SJCRH30 (cell line): ENCODE measurements at regions not wholly inside any gene's neighbourhood (a gene's known extent, or its start where the extent isn't known, plus 50 kb on each side); places are given as distances from the start of the nearest gene placed in this dataset.

ENCODE experiments used
- DNase-seq, 2 experiments: peaks; one replicate each; pipeline ENCODE4 v3.0.0-alpha.2; 2015 to 2020
- H3K27ac ChIP-seq: fragments of 250-450 bp; sonication (Bioruptor Pico); 2 replicates; pipeline ENCODE4 v1.5.1; 2020; ENCODE audit warnings: mild to moderate bottlenecking, moderate library complexity
- H3K27me3 ChIP-seq: fragments of 250-450 bp; sonication (Bioruptor Pico); 2 replicates; pipeline ENCODE4 v1.5.1; 2020; ENCODE audit warnings: mild to moderate bottlenecking, moderate library complexity
- H3K36me3 ChIP-seq: fragments of 250-450 bp; sonication (Bioruptor Pico); 2 replicates; pipeline ENCODE4 v1.5.1; 2020; ENCODE audit warnings: mild to moderate bottlenecking, moderate library complexity
- H3K4me1 ChIP-seq: fragments of 250-450 bp; sonication (Bioruptor Pico); 2 replicates; pipeline ENCODE4 v1.5.1; 2020; ENCODE audit warnings: mild to moderate bottlenecking, moderate library complexity
- H3K4me3 ChIP-seq: fragments of 250-450 bp; sonication (Bioruptor Pico); 2 replicates; pipeline ENCODE4 v1.5.1; 2020; ENCODE audit warnings: mild to moderate bottlenecking, moderate library complexity
- H3K9me3 ChIP-seq: fragments of 250-450 bp; sonication (Bioruptor Pico); replicated peaks from 2 replicates; pipeline ENCODE4 v1.5.1; 2020; ENCODE audit warnings: mild to moderate bottlenecking, moderate library complexity

DNA sequence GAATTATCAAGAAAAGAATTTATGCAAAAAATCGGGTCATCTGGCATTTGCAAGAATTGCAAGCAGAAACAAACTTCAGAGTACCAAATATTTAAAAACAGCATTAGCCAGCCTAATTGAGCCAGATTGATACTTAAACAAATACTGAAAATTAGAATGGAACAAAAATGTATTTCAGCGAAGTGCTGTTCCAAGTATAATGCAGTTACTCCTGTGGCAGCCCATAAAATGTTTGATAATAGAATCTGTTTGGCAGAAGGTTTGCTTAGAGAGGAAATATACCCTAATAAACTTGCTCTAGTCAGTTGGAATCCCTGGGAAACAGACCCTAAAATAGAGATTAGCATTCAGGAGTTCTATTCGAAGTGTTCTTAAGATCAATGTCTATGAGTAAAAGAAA is 835.1 kb upstream of the MBL2 start:
- Histone ChIP-seq H3K27ac (no peak overlapping the region), H3K4me3 (no peak overlapping the region), H3K27me3 (no peaks in the 10 kb centered on the region), H3K9me3 (no peaks in the 10 kb centered on the region), H3K4me1 (no peaks in the 10 kb centered on the region), H3K36me3 (no peaks in the 10 kb centered on the region)
- DNase-seq: no peak

DNA sequence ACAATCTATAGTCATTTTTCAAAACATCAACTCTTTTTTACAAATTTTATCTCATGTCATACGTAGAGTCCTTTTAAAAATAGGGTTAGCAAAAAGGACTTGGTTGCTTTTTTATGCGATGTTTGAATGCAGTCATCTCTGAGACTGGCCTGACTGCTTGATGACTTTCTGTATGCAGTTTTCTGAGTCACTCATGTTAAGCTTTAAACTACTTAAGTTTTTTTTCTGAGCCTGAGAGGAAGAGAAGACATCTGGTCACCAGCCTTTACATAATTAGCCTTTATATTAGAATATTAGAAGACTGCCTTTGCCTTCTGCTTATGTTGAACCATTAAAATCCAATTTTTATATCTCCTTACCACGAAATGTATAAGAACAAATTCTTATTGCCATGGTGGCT is 834.4 kb upstream of the MBL2 start:
- Histone ChIP-seq H3K27me3 (no peaks in the 10 kb centered on the region), H3K27ac (no peak overlapping the region), H3K4me3 (no peak overlapping the region), H3K9me3 (no peaks in the 10 kb centered on the region), H3K4me1 (no peaks in the 10 kb centered on the region), H3K36me3 (no peaks in the 10 kb centered on the region)
- no peak for DNase-seq

DNA sequence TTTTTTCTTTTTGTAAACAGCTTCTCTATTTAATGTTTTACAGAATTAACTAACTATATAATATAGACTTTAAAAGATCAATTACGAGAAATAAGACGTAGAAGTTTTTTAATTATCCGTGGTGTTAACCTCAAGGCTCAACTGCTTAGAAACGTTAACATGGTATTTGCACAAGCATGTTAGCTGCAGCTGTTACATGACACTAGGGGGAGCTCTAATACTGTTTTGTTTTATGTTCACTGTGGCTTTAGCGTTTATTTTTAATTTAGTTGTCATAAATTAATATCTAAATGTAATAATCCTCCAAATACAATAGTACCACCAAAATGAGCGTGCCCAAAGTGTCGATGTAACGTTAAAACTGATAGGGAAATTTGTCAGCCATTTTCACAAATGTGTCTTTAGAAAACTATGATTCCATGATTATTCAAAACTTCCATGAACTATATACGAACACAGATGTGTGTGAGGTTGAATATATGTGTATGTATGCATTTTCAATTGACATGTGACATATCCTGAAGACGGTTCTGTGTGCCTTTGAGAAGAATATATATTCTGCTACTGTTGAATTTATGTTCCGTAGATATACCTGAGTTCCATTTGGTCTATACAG is 828.8 kb upstream of the MBL2 start:
- H3K27ac ChIP-seq: no peak overlapping the region
- no peaks in the 10 kb centered on the region for H3K36me3 ChIP-seq
- H3K4me3 ChIP-seq: no peak overlapping the region
- H3K9me3 ChIP-seq: no peaks in the 10 kb centered on the region
- H3K27me3 ChIP-seq: no peaks in the 10 kb centered on the region
- DNase-seq: peak in 1 of 2 experiments; percentile 48
- no peaks in the 10 kb centered on the region for H3K4me1 ChIP-seq

DNA sequence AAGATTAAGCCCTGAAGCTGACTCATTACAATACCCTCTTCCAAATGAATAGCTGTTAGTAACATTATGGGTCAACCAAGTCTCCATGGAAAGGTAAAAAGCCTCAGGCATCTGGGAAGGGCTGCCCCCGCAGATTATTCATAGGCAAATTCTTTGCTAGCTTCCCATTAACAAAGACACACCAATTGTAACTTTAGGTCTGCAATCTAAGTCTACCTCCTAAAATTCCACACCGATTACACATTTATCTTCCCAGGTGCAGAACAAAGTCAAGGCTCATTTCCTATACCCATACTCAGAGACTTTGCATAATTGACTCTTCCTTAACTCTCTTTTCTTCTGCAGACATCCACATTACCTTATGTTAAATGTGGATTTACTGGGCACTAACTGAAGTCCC is 826.3 kb upstream of the MBL2 start:
- Histone ChIP-seq H3K9me3 (no peaks in the 10 kb centered on the region), H3K27me3 (no peaks in the 10 kb centered on the region), H3K36me3 (no peaks in the 10 kb centered on the region), H3K4me1 (no peaks in the 10 kb centered on the region), H3K27ac (no peak overlapping the region), H3K4me3 (no peak overlapping the region)
- DNase-seq: no peak

DNA sequence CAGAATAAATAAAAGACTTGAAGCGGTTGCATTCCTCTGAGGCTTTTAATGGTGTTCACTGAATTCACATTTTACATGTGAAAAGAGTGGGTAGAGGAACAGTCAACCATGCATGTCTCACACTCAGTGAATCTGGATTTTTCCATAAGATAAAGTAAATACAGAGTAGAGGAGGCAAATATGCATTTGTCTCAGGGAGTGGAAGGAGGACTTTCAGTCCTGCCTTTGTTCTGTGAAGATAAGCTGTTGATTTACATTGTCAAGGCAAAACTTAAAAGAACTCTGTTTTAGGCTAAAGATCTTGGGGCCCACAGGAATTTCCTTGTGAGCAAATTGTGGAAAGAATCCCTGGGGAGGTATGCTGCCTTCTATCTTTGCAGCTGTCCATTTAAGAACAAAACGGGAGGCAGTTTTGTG is 825.3 kb upstream of the MBL2 start:
- H3K4me1 ChIP-seq: no peaks in the 10 kb centered on the region
- no peak overlapping the region for H3K4me3 ChIP-seq
- H3K27me3 ChIP-seq: no peaks in the 10 kb centered on the region
- no peak for DNase-seq
- H3K9me3 ChIP-seq: no peaks in the 10 kb centered on the region
- no peak overlapping the region for H3K27ac ChIP-seq
- H3K36me3 ChIP-seq: no peaks in the 10 kb centered on the region

DNA sequence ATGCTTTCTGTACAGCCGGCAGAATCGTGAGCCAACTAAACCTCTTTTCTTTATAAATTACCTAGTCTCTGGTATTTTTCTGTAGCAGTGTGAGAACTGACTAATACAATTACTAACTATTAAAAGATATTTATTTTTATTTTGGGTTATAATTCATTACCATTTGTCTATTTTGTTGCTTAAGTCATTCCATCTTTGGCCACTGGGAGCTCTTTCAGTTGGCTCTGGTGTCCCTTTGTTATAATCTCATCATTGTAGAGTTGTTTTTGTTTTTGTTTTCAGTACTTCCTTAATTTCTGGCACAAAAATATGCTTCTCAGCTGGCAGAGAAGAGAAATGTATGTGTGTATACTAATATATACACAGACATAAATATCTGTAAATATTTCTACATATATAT is 807.9 kb upstream of the MBL2 start:
- no peak overlapping the region for H3K4me3 ChIP-seq
- DNase-seq: no peak
- H3K36me3 ChIP-seq: no peaks in the 10 kb centered on the region
- no peaks in the 10 kb centered on the region for H3K9me3 ChIP-seq
- no peak overlapping the region for H3K27ac ChIP-seq
- no peaks in the 10 kb centered on the region for H3K4me1 ChIP-seq
- H3K27me3 ChIP-seq: no peaks in the 10 kb centered on the region

DNA sequence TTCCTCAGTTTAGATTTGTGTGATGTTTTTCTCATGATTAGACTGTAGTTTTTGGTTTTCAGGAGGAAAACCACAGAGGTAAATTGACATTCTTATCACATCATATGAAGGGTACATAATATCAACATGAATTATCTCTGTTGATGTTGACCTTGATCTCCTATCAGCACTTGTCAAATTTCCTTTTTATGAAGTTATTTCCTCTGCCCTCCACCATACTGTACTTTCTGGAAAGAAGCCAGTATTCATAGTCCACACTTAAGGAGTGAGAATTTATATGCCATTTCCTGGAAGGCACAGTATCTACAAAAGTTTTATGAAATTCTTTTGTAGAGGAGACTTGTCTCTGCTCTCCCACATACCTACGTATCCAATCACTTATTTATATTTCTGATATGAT is 807.2 kb upstream of the MBL2 start:
- Histone ChIP-seq H3K4me1 (no peaks in the 10 kb centered on the region), H3K9me3 (no peaks in the 10 kb centered on the region), H3K36me3 (no peaks in the 10 kb centered on the region), H3K27me3 (no peaks in the 10 kb centered on the region), H3K27ac (no peak overlapping the region), H3K4me3 (no peak overlapping the region)
- no peak for DNase-seq

DNA sequence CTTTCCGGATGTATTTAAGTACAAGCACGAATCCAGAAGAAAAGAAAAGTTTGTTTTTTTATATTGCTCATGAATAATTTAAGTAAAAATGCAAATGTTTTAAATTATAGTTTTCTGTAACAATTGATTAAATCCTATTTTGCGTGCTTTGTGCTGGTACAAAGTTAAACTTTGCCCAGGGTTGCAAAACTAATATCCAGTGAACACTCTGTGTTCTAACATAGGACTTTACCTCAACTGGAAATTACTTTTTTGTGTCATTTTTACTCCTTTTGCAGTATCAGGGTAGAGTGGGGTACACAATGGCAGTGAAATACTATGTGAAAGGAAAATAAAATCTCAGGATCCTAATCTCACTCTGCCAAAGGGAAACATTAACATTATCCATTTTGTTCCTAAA is 801.4 kb upstream of the MBL2 start:
- Histone ChIP-seq H3K4me1 (no peaks in the 10 kb centered on the region), H3K27ac (no peak overlapping the region), H3K9me3 (no peaks in the 10 kb centered on the region), H3K4me3 (no peak overlapping the region), H3K27me3 (no peaks in the 10 kb centered on the region), H3K36me3 (no peaks in the 10 kb centered on the region)
- no peak for DNase-seq

DNA sequence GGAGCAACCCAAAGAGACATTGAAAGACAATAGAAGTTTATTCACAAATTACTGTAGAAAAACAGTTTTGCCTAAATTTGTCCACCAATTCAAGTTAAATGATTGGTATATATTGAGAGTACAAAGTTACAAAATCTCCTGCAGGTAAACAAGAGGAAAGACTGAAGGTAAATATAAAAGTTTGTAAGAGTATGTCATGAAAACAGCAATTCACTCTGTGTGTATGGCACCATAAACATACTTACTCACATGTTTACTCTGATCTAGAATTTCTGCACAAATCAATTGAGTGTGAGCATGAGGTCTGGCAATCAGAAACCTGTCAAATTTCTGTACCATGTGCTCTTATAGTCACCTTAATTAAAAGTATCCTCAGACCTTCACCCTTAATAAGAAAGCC is 800.9 kb upstream of the MBL2 start:
- Histone ChIP-seq H3K4me3 (no peak overlapping the region), H3K4me1 (no peaks in the 10 kb centered on the region), H3K36me3 (no peaks in the 10 kb centered on the region), H3K27me3 (no peaks in the 10 kb centered on the region), H3K9me3 (no peaks in the 10 kb centered on the region), H3K27ac (no peak overlapping the region)
- no peak for DNase-seq

DNA sequence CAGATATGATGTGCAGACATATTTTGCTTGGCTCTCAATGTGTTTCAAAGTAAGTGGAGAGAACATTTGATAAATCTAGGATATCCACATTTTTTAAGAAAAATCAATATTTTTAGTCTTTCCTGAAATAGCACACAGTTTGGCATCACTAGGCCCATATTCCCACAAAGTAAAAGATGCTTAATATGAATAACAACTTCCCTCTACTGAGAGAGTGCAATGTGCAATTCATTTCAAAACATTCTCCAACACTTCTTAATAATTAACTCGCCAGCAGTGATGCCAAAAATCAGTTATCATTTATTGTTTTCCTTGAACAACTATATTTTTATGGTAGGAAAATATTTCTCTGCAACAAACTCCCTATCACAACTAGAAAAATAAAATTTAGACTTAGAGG is 800.2 kb upstream of the MBL2 start:
- H3K4me3 ChIP-seq: no peak overlapping the region
- no peaks in the 10 kb centered on the region for H3K36me3 ChIP-seq
- DNase-seq: no peak
- no peaks in the 10 kb centered on the region for H3K27me3 ChIP-seq
- no peak overlapping the region for H3K27ac ChIP-seq
- no peaks in the 10 kb centered on the region for H3K4me1 ChIP-seq
- no peaks in the 10 kb centered on the region for H3K9me3 ChIP-seq

DNA sequence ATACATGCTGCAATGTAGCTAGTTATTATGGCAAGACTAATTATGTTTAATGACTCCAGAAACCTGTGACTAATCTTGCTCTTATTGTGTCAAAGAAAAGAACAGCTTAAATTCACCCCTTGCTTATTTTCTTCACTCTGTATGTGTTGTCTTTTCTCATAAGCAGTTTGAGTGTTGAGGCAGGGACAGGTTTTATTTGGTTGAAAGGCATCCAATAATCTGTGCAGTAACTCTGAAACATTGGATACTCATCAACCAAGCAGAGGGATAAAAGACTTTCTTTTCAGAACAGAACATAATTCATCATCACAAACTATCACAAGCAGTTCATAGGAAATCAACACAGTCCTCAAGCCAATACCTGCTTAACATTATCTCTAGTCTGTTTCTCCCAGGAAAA is 797.6 kb upstream of the MBL2 start:
- H3K9me3 ChIP-seq: no peaks in the 10 kb centered on the region
- DNase-seq: no peak
- no peak overlapping the region for H3K27ac ChIP-seq
- H3K4me1 ChIP-seq: no peaks in the 10 kb centered on the region
- H3K4me3 ChIP-seq: no peak overlapping the region
- no peaks in the 10 kb centered on the region for H3K27me3 ChIP-seq
- no peaks in the 10 kb centered on the region for H3K36me3 ChIP-seq

DNA sequence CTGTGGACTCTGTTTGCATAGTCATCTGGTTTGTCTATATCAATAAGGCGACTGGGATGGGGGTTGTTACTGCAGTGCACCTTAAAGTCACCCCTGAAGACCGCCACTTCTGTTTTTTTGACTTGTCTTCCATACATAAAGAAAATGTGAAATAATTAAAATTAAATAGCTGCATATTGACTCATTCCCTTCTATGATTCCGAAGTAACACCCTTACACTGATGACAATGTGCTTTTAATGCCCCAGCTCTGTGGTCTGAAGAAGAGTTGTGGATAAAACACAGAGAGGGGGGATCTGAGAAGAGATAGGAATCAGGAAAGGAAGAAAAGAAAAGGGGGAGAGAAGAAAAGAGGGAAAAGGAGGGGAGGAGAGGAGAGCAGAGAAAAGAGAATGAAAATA is 796.9 kb upstream of the MBL2 start:
- Histone ChIP-seq H3K36me3 (no peaks in the 10 kb centered on the region), H3K4me3 (no peak overlapping the region), H3K9me3 (no peaks in the 10 kb centered on the region)

DNA sequence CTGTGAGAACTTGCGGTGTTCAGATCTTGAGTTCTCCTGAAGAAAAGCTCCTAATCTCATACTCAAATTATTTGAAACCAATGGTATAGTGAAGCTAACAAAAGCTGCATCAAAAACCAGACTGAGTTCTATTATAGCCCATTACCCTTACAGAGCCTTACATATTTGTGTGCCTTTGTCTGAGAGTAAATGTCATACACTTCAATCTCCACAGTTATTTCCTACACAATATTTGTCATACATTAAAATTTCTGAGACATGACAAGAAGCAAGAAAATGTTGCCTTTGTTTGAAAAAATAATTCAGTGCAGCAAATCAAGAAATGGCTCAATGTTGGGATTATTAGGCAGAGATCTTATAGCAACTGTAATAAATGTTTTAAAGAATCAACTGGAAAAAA is 776.1 kb upstream of the MBL2 start:
- no peak overlapping the region for H3K4me3 ChIP-seq
- no peaks in the 10 kb centered on the region for H3K4me1 ChIP-seq
- H3K36me3 ChIP-seq: no peaks in the 10 kb centered on the region
- H3K9me3 ChIP-seq: no peaks in the 10 kb centered on the region
- H3K27me3 ChIP-seq: no peaks in the 10 kb centered on the region
- H3K27ac ChIP-seq: no peak overlapping the region
- DNase-seq: no peak

More for the DNA sequence above, 796.9 kb upstream of the MBL2 start:
- Histone ChIP-seq H3K27me3 (no peaks in the 10 kb centered on the region), H3K4me1 (no peaks in the 10 kb centered on the region), H3K27ac (no peak overlapping the region)
- no peak for DNase-seq

DNA sequence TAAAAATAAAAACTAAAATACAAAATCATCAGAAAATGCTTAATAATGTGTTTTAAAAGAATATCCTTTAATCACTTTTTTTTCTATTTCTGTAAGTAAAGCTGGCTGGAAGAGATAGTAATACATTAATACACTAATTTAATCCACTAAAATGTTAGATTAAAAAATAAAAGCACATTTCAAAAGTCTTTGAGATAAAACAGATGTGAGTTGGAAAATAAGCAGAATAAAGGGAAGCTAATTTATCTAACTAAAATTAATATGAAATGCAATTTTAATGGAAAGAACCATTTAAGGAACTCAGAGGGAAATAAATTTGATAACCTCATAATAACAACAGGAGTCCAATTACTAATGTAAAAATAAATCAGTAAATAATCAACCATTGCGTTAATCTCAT is 774.8 kb upstream of the MBL2 start:
- Histone ChIP-seq H3K9me3 (no peaks in the 10 kb centered on the region), H3K27me3 (no peaks in the 10 kb centered on the region), H3K36me3 (no peaks in the 10 kb centered on the region), H3K27ac (no peak overlapping the region), H3K4me1 (no peaks in the 10 kb centered on the region), H3K4me3 (no peak overlapping the region)
- no peak for DNase-seq

DNA sequence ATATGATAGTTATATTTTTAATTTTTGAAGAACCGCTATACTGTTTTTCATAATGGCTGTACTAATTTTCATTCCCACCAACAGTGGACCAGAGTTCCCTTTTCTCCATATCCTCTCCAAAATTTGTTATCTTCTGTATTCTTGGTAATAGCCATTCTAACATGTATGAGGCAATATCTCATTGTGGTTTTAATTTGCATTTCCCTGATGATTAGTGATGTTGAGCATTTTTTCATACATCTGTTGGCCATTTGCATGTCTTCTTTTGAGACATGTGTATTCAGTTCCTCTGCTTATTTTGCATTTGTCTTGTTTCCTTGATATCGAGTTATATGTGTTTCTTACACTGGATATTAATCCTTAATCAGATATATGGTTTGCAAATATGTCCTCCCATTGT is 770.8 kb upstream of the MBL2 start:
- Histone ChIP-seq H3K4me1 (no peaks in the 10 kb centered on the region), H3K36me3 (no peaks in the 10 kb centered on the region), H3K4me3 (no peak overlapping the region), H3K27me3 (no peaks in the 10 kb centered on the region), H3K9me3 (no peaks in the 10 kb centered on the region), H3K27ac (no peak overlapping the region)
- no peak for DNase-seq

DNA sequence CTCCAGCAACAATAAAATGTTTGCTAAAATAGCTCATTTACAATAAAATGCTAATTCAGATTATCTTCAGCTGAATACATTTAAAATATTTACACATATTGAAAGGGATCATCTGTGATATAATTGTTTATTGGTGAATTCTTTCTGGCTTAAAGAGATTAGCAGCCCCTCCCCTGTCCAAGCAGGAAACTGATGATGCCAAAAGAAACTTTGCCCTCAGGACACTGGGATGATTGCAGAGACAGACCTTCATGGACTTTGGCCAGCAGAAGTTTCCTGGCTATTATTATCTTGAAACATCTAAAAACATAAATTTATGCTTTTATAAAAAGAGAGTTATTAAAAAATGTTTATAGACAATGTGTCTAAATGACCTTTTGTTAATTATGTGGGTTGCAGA is 764.9 kb upstream of the MBL2 start:
- H3K4me1 ChIP-seq: no peaks in the 10 kb centered on the region
- no peaks in the 10 kb centered on the region for H3K36me3 ChIP-seq
- no peak overlapping the region for H3K4me3 ChIP-seq
- H3K27me3 ChIP-seq: no peaks in the 10 kb centered on the region
- no peak for DNase-seq
- no peaks in the 10 kb centered on the region for H3K9me3 ChIP-seq
- H3K27ac ChIP-seq: no peak overlapping the region

DNA sequence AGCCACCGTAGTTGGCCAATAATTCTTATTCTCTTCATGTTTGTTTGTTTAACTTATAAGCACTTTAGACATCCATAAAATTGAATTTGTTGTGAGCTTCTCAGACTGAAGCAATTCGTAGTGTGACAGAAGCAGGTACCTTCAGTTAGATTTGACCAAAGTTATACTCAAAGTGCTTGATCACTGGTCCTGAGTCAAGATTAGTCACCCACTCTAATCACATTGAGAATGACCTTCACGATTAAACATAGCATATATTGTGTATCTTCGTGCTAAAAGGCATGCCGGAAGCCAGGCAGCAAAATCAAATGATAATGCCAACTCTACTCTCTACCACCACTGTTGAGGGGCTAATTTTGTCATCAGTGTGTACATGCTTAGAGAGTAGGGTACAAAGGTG is 763.7 kb upstream of the MBL2 start:
- H3K4me1 ChIP-seq: no peaks in the 10 kb centered on the region
- no peak overlapping the region for H3K4me3 ChIP-seq
- no peaks in the 10 kb centered on the region for H3K9me3 ChIP-seq
- no peaks in the 10 kb centered on the region for H3K27me3 ChIP-seq
- H3K36me3 ChIP-seq: no peaks in the 10 kb centered on the region
- DNase-seq: no peak
- no peak overlapping the region for H3K27ac ChIP-seq
